Spleen (tissue), 7 donors: ENCODE measurements at regions not wholly inside any gene's neighbourhood (a gene's known extent, or its start where the extent isn't known, plus 50 kb on each side); places are given as distances from the start of the nearest gene placed in this dataset.

Experiments
- CTCF ChIP-seq, 11 experiments: fragments of 200-600 bp in 7 of 11; fragments of 450-650 bp in 4 of 11; sonication (generic) in 4 of 11; IDR thresholded peaks in 8 of 11; conservative IDR thresholded peaks in 3 of 11; 1 replicate in 7 of 11; 2 replicates in 4 of 11; pipeline versions ENCODE4 v1.4.0 to v1.8.0; 2016 to 2021; ENCODE audit warnings: antibody characterized with exemption in 11 of 11, inconsistent platforms in 4 of 11, mild to moderate bottlenecking in 1 of 11
- POLR2A ChIP-seq, 3 donors: fragments of 450-650 bp; IDR thresholded peaks; one replicate each; pipeline ENCODE4 v1.5.1; 2017; ENCODE audit warnings: antibody characterized with exemption in 3 of 3, mild to moderate bottlenecking in 1 of 3
- POLR2AphosphoS5 ChIP-seq, 3 donors: sonication (generic); formaldehyde crosslinking; IDR thresholded peaks; one replicate each; pipeline ENCODE4 v1.5.1; 2017; ENCODE audit warnings: antibody characterized with exemption in 3 of 3
- donor health status: DM: no; HTN: no; CAD: no; lungs with moderate emphysema.
- donor health status: DM: no; HTN: no; CAD: no.
- donor health status: DM: no; HTN: no; CAD: no.

GRCh38 chr20:11734431-11734830, 183.3 kb upstream of the BTBD3 start:
- no peak for TF ChIP-seq CTCF (IDR thresholded peaks at IDR 0.05 in 8 of 11, conservative IDR thresholded peaks at IDR 0.05 in 3 of 11)
- TF ChIP-seq POLR2AphosphoS5 (IDR thresholded peaks at IDR 0.05) = no peak
- no peak for TF ChIP-seq POLR2A (IDR thresholded peaks at IDR 0.05)
